Activated CD8-positive, alpha-beta T cell treated with anti-CD3 and anti-CD28 coated beads for 36 hours (primary cell): ENCODE measurements at regions not wholly inside any gene's neighbourhood (a gene's known extent, or its start where the extent isn't known, plus 50 kb on each side); places are given as distances from the start of the nearest gene placed in this dataset.

Source experiments
- ATAC-seq: fragments of 200-7000 bp; cut with Tn5 transposase; one replicate; pipeline ENCODE4 v1.10.0; 2021; ENCODE audit warnings: mild to moderate bottlenecking, moderate library complexity
- CTCF ChIA-PET: fragments of 350-600 bp; sonication (Branson Sonifier 250); formaldehyde crosslinking; loops from one replicate; lab custom pipeline; 2021; ENCODE audit warnings: antibody characterized with exemption; lab: Charles Lee
- POLR2A ChIA-PET: fragments of 350-600 bp; sonication (Branson Sonifier 250); formaldehyde crosslinking; loops from one replicate; lab custom pipeline; 2021; ENCODE audit warnings: antibody characterized with exemption; lab: Charles Lee
- DNase-seq: peaks from one replicate; pipeline ENCODE4 v3.0.0-alpha.2; 2020
- H3K27ac Mint-ChIP-seq: one replicate; pipeline ENCODE4 v1.8.0; 2021; ENCODE audit warnings: mild to moderate bottlenecking, mixed read lengths
- H3K27me3 Mint-ChIP-seq: one replicate; pipeline ENCODE4 v1.8.0; 2021; ENCODE audit warnings: mixed read lengths
- H3K36me3 Mint-ChIP-seq: one replicate; pipeline ENCODE4 v1.8.0; 2021; ENCODE audit warnings: low read depth, mixed read lengths
- H3K4me1 Mint-ChIP-seq: one replicate; pipeline ENCODE4 v1.8.0; 2021; ENCODE audit warnings: low read depth, mixed read lengths
- H3K4me3 Mint-ChIP-seq: one replicate; pipeline ENCODE4 v1.8.0; 2021; ENCODE audit warnings: mild to moderate bottlenecking, moderate library complexity, mixed read lengths
- H3K9me3 Mint-ChIP-seq: one replicate; pipeline ENCODE4 v1.8.0; 2021; ENCODE audit warnings: mixed read lengths
- intact Hi-C: fragments of 100-400 bp; cut with micrococcal nuclease; formaldehyde crosslinking; loops from one replicate; pipeline ENCODE4 v1.10.0; 2022
- TF ChIP-seq, protein P1 (sequence below): fragments of 200-600 bp; IDR thresholded peaks from one replicate; pipeline ENCODE4 v1.8.0; 2022; ENCODE audit warnings: antibody characterized with exemption, mild to moderate bottlenecking

DNA sequence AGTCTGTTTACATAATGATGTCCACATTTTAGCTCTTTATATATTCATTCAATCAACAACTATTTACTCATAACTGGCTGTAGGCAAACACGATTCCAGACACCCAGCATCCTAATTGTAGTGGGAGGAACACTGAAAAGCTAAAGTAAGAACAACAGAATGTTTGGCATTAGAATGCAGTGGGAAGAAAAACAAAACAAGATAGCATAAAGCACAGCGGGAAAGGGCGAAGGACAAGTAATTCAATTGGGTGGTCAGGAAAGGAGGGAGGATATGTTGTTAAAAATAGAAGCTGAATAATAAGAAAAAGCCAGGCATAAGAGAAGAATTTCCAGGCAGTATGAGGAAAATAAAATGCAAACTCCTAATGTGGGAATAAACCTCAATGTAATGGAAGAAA is 189.5 kb upstream of the FAT4 start:
- ATAC-seq (no peak), DNase-seq (no peak)
- Mint-ChIP-seq H3K4me3 (no peak overlapping the region), H3K27ac (no peak overlapping the region), H3K36me3 (no peaks in the 10 kb centered on the region), H3K27me3 (no peaks in the 10 kb centered on the region), H3K4me1 (no peaks in the 10 kb centered on the region), H3K9me3 (peaks cover 1% of the 10 kb centered on the region)
- TF ChIP-seq, protein P1, sequence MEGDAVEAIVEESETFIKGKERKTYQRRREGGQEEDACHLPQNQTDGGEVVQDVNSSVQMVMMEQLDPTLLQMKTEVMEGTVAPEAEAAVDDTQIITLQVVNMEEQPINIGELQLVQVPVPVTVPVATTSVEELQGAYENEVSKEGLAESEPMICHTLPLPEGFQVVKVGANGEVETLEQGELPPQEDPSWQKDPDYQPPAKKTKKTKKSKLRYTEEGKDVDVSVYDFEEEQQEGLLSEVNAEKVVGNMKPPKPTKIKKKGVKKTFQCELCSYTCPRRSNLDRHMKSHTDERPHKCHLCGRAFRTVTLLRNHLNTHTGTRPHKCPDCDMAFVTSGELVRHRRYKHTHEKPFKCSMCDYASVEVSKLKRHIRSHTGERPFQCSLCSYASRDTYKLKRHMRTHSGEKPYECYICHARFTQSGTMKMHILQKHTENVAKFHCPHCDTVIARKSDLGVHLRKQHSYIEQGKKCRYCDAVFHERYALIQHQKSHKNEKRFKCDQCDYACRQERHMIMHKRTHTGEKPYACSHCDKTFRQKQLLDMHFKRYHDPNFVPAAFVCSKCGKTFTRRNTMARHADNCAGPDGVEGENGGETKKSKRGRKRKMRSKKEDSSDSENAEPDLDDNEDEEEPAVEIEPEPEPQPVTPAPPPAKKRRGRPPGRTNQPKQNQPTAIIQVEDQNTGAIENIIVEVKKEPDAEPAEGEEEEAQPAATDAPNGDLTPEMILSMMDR: no peak
- intact Hi-C loops: no loop called here
- ChIA-PET POLR2A (no interaction called here), CTCF (no interaction called here)

DNA sequence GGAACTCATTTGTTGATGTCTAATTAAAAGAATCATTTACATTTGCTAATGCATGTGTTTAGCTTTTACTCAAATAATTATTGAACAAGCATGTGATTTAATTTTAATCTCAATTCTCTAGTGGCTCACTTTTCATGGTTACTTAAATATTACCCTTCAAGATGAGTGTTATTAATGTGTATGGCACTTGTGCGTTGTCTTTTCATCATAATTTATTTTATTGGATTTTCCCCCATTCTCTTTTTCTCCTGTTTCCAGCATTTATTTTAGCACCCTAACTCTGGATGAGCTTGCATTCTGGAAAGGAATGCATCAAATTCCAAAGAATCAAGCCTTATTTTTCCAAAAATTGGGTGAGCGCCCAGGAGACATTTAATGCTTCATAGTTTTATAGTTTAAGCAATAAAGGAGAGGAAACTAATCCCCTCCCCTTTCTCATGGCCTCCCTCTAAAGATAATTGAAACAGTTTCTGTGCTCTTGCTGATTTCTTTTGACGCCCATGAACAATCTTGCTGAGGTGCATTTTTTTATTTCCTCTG is 191.1 kb upstream of the FAT4 start:
- ChIA-PET POLR2A (no interaction called here), CTCF (no interaction called here)
- H3K27me3 Mint-ChIP-seq: no peaks in the 10 kb centered on the region
- no peak for DNase-seq
- TF ChIP-seq, protein P1: no peak
- no peak overlapping the region for H3K4me3 Mint-ChIP-seq
- no peak for ATAC-seq
- H3K36me3 Mint-ChIP-seq: no peaks in the 10 kb centered on the region
- peaks cover 1% of the 10 kb centered on the region for H3K9me3 Mint-ChIP-seq
- no peak overlapping the region for H3K27ac Mint-ChIP-seq
- no peaks in the 10 kb centered on the region for H3K4me1 Mint-ChIP-seq
- intact Hi-C loops: no loop called here

DNA sequence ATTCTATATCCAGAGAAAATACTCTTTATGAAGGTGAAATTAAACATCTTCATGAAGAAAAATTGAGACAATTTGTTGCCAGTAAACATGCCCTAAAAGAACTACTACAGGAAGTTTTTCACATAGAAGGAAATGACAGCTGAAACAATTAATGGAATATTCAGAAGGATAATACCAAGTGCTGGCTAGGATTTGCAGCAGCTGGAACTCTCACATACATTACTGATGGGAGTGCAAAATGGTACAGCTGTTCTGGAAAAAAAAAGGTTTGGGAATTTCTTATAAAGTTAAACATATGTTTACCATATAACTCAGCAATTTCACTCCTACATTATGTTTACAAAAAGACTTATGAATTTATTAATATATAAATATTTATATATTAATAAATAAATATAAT is 193.2 kb upstream of the FAT4 start:
- ATAC-seq (no peak), DNase-seq (no peak)
- Mint-ChIP-seq H3K4me3 (no peak overlapping the region), H3K9me3 (peaks cover 1% of the 10 kb centered on the region), H3K36me3 (no peaks in the 10 kb centered on the region), H3K27ac (no peak overlapping the region), H3K4me1 (no peaks in the 10 kb centered on the region), H3K27me3 (no peaks in the 10 kb centered on the region)
- CTCF ChIA-PET: no interaction called here
- TF ChIP-seq, protein P1: no peak
- POLR2A ChIA-PET: no interaction called here
- intact Hi-C loops: no loop called here

DNA sequence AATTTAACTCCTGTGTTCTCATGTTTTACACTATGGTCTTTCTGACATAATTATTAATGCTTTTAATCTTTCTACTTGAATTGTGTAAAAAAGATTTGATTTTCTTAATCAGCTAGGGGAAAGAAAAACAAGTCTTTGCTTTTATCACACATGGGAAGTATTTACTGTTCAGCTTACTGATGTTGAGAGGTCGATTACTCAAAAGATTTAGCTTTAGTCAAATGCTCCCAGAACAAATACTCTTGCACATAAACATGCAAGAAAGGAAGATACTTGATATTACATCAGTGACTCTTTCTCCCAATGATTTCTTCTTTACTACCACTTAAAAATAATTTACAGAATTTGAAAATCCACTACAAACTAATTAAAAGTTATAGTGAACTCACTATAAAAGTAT is 198.3 kb upstream of the FAT4 start:
- ChIA-PET POLR2A (no interaction called here), CTCF (no interaction called here)
- TF ChIP-seq, protein P1: no peak
- Mint-ChIP-seq H3K27ac (no peak overlapping the region), H3K4me1 (no peaks in the 10 kb centered on the region), H3K4me3 (no peak overlapping the region), H3K36me3 (no peaks in the 10 kb centered on the region), H3K9me3 (no peaks in the 10 kb centered on the region), H3K27me3 (no peaks in the 10 kb centered on the region)
- ATAC-seq (no peak), DNase-seq (no peak)
- intact Hi-C loops: no loop called here

DNA sequence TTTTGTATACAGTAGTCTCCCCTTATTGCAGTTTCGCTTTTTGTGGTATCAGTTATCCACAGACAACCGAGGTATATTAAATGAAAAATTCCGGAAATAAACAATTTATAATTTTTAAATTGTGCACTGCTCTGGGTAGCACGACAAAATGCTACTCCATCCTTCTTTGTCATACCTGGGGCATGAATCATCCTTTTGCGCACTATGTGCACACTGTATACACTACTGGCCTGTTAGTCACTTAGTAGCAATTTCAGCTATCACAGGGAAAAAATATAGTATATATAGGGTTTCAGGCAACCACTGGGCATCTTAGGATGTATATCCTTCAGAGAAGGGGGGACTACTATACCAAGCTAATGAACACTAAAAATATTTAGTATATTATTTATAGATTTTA is 198.8 kb upstream of the FAT4 start:
- no peak for ATAC-seq
- TF ChIP-seq, protein P1: no peak
- POLR2A ChIA-PET: no interaction called here
- intact Hi-C loops: no loop called here
- Mint-ChIP-seq H3K36me3 (no peaks in the 10 kb centered on the region), H3K4me1 (no peaks in the 10 kb centered on the region), H3K27ac (no peak overlapping the region), H3K4me3 (no peak overlapping the region), H3K27me3 (no peaks in the 10 kb centered on the region), H3K9me3 (no peaks in the 10 kb centered on the region)
- no peak for DNase-seq
- CTCF ChIA-PET: no interaction called here
